Ecto neural progenitor cell (in vitro differentiated cells): ENCODE measurements at regions not wholly inside any gene's neighbourhood (a gene's known extent, or its start where the extent isn't known, plus 50 kb on each side); places are given as distances from the start of the nearest gene placed in this dataset.
"Not testable (repeated sequence)": the region's sequence is repeated elsewhere in the genome, so short reads cannot be mapped to it uniquely, and the experiment has no call there.

Source experiments
- DNase-seq: peaks from one replicate; pipeline ENCODE4 v3.0.0-alpha.2; 2018; ENCODE audit warnings: low spot score

- DNase-seq = no peak
These were observed 100.5 kb downstream of the NAV1 start for GRCh38 chr1:201639391-201639790.

GRCh38 chr1:201639826-201640225 lies 100.9 kb downstream of the NAV1 start:
- DNase-seq = no peak

GRCh38 chr1:201640624-201641023 lies 101.7 kb downstream of the NAV1 start:
- no peak for DNase-seq

- DNase-seq = no peak
These were observed 102.8 kb downstream of the NAV1 start for GRCh38 chr1:201641524-201642253.

- DNase-seq = no peak
These were observed 104.8 kb downstream of the NAV1 start for GRCh38 chr1:201643835-201644104.

GRCh38 chr1:201644197-201644596 lies 105.3 kb downstream of the NAV1 start:
- DNase-seq = no peak

- DNase-seq = not testable (repeated sequence)
These were observed 106.1 kb downstream of the NAV1 start for GRCh38 chr1:201645000-201645399.

- no peak for DNase-seq
These were observed 107.0 kb downstream of the NAV1 start for GRCh38 chr1:201645956-201646355.

- no peak for DNase-seq
These were observed 107.6 kb downstream of the NAV1 start for GRCh38 chr1:201646411-201647022.

GRCh38 chr1:201647094-201647493 lies 108.2 kb downstream of the NAV1 start:
- no peak for DNase-seq

- DNase-seq = no peak
These were observed 108.8 kb downstream of the NAV1 start for GRCh38 chr1:201647722-201648065.

GRCh38 chr1:201648066-201648906 lies 109.4 kb downstream of the NAV1 start:
- DNase-seq = peak; percentile 77

- peak; percentile 73 for DNase-seq
These were observed 110.2 kb downstream of the NAV1 start for GRCh38 chr1:201648907-201649721.

- peak; percentile 89 for DNase-seq
These were observed 111.1 kb downstream of the NAV1 start for GRCh38 chr1:201649761-201650622.

GRCh38 chr1:201650623-201650933 lies 111.7 kb downstream of the NAV1 start:
- DNase-seq = no peak

- DNase-seq = no peak
These were observed 113.3 kb downstream of the NAV1 start for GRCh38 chr1:201652181-201652580.

- DNase-seq = no peak
These were observed 114.3 kb downstream of the NAV1 start for GRCh38 chr1:201653233-201653632.

GRCh38 chr1:201653883-201654282 lies 115.0 kb downstream of the NAV1 start:
- DNase-seq = no peak

- peak; percentile 65 for DNase-seq
These were observed 116.3 kb downstream of the NAV1 start for GRCh38 chr1:201655243-201655642.

GRCh38 chr1:201655910-201656309 lies 117.0 kb downstream of the NAV1 start:
- DNase-seq = no peak

- DNase-seq = no peak
These were observed 117.5 kb downstream of the NAV1 start for GRCh38 chr1:201656311-201657032.
